Skeletal muscle satellite cell (primary cell): ENCODE measurements at regions not wholly inside any gene's neighbourhood (a gene's known extent, or its start where the extent isn't known, plus 50 kb on each side); places are given as distances from the start of the nearest gene placed in this dataset.
"Not testable (repeated sequence)": the region's sequence is repeated elsewhere in the genome, so short reads cannot be mapped to it uniquely, and the experiment has no call there.

Source experiments
- H3K27me3 ChIP-seq: 2 replicates; pipeline ENCODE4 v1.7.0; 2013; ENCODE audit warnings: low read length; ENCODE audit not compliant: control insufficient read depth, insufficient read depth
- H3K36me3 ChIP-seq: 2 replicates; pipeline ENCODE4 v1.7.0; 2013; ENCODE audit warnings: mild to moderate bottlenecking, control low read depth, low read length; ENCODE audit not compliant: insufficient read depth
- H3K4me1 ChIP-seq: 2 replicates; pipeline ENCODE4 v1.7.0; 2013; ENCODE audit warnings: low read length; ENCODE audit not compliant: control insufficient read depth, insufficient read depth
- H3K4me2 ChIP-seq: 2 replicates; pipeline ENCODE4 v1.7.0; 2013; ENCODE audit warnings: mild to moderate bottlenecking, low read length
- H3K4me3 ChIP-seq: 2 replicates; pipeline ENCODE4 v1.7.0; 2013; ENCODE audit warnings: low read length
- H3K9ac ChIP-seq: 2 replicates; pipeline ENCODE4 v1.7.0; 2013; ENCODE audit warnings: mild to moderate bottlenecking, low read depth, low read length, moderate library complexity
- H3K9me3 ChIP-seq: replicated peaks from 2 replicates; pipeline ENCODE4 v1.7.0; 2013; ENCODE audit warnings: mild to moderate bottlenecking, control low read depth, low read length

DNA sequence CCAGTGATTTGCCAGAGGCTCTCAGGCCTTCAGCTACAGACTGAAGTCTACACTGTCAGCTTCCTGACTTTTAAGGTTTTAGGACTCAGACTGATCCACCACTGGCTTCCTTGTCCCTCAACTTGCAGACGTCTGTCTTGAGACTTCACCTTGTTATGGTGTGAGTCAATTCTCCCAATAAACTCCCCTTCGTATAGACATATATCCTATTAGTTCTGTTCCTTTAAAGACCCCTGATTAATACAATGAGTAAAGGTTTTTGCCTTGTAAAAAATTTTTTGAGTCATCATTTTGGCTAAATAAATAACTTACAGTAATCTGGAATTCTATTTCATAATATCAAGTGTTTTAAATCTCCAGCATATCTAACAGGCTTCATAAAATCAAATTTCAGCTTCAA lies 956.3 kb upstream of the CDH6 start:
- H3K36me3 ChIP-seq, result no peaks in the 10 kb centered on the region
- H3K4me2 ChIP-seq, result no peak overlapping the region
- H3K9me3 ChIP-seq, result peaks cover 7% of the 10 kb centered on the region
- H3K4me3 ChIP-seq, result no peak overlapping the region
- no peaks in the 10 kb centered on the region for H3K27me3 ChIP-seq
- no peaks in the 10 kb centered on the region for H3K4me1 ChIP-seq
- no peak overlapping the region for H3K9ac ChIP-seq

DNA sequence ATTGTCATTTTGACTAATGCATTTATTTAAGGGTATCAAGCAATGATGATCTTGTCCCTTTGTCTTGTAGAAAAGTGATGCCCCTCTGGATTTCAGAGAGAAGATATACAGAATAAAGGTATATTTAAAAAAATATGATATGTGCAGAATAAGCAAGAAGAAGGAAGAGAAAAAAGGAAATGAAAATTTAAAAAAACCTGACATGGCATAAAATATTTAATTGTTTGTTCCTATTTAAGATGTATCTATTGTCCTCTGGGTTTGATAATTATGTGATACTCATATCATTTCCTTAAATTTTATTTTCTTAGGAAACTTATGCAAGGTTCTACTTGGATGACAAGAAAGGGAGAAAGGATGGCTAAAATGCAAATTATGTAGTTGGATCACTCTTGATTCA lies 983.7 kb upstream of the CDH6 start:
- Histone ChIP-seq H3K4me1 (no peaks in the 10 kb centered on the region), H3K9ac (no peak overlapping the region), H3K4me2 (no peak overlapping the region), H3K4me3 (no peak overlapping the region), H3K27me3 (no peaks in the 10 kb centered on the region), H3K9me3 (peaks cover 6% of the 10 kb centered on the region), H3K36me3 (no peaks in the 10 kb centered on the region)

DNA sequence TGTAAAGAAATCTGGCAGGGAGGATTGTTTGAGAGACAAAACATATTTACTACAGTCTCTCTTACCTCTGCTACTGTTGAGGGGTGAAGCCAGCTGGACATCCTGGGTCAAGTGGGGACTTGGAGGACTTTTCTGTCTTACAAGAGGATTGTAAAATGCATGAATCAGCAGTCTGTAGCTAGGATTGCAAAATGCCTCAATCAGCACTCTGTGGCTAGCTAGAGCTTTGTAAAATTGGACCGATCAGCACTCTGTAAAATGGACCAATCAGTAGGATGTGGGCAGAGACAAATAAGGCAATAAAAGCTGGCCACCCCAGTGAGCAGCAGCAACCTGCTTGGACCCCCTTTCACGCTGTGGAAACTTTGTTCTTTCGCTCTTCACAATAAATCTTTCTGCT lies 995.8 kb upstream of the CDH6 start:
- Histone ChIP-seq H3K27me3 (no peaks in the 10 kb centered on the region), H3K9ac (no peak overlapping the region), H3K4me1 (no peaks in the 10 kb centered on the region), H3K9me3 (peaks cover 7% of the 10 kb centered on the region), H3K4me3 (no peak overlapping the region), H3K36me3 (no peaks in the 10 kb centered on the region), H3K4me2 (no peak overlapping the region)

DNA sequence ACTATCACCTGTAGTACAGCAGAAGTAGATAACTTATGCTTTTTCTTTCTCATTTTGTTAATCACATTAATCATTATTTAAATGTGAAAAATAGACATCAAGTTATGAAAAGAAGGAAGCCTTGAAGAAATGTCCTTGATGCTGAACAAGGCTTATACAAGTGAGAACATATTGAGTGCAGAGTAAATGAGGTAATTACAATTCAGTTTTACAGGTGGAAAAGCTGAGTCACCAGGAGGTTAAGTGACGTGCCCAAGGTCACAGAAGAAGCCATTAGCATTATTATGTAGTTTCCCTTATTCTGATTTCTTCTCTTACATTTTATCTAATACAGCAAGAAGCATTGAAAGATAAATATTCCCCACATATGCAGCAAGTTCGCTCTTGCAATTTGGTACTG lies 998.5 kb upstream of the CDH6 start:
- H3K4me3 ChIP-seq, result no peak overlapping the region
- H3K9ac ChIP-seq, result no peak overlapping the region
- H3K9me3 ChIP-seq, result peaks cover 7% of the 10 kb centered on the region
- no peaks in the 10 kb centered on the region for H3K4me1 ChIP-seq
- no peaks in the 10 kb centered on the region for H3K36me3 ChIP-seq
- H3K4me2 ChIP-seq, result no peak overlapping the region
- H3K27me3 ChIP-seq, result no peaks in the 10 kb centered on the region

DNA sequence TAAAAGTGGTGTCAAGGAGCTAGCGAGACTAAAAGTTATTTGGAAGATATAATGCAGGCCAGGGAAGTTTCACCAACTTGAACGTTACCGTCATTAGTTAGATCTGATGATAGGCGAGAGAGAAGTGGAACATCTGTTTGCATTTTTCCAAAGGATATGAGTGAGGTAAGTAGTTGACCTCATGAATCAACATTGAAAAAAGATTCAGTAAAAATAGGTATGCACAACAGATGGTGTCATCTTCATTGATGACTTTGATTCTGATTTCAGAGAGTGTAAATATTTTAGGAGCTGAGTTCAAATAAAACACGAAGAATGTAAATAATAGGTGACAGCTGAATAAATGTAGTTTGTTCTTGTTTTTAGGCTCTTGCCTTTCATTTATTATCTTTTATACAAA lies 998.9 kb upstream of the CDH6 start:
- Histone ChIP-seq H3K9me3 (peaks cover 7% of the 10 kb centered on the region), H3K4me3 (no peak overlapping the region), H3K4me1 (no peaks in the 10 kb centered on the region), H3K9ac (no peak overlapping the region), H3K36me3 (no peaks in the 10 kb centered on the region), H3K4me2 (no peak overlapping the region), H3K27me3 (no peaks in the 10 kb centered on the region)

DNA sequence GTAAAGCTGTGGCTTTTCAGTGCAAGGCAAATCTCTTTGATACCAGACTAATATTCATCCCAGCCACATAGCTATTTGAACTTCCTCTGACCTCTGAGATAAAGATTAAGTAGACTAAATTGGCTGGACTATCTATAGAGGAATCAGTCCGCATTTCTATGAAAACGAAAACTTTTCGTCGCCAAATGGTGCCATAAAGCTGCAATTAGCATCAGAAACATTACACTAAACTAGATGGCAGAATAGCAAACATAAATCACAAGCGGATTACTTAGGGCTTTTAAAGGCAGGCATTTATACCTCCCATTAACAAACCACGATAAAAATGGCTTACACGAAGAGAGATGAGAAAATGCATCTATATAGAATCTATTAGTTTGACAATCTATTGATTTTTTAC lies 1009.7 kb upstream of the CDH6 start:
- Histone ChIP-seq H3K9ac (no peak overlapping the region), H3K4me2 (no peak overlapping the region), H3K27me3 (no peaks in the 10 kb centered on the region), H3K4me1 (no peaks in the 10 kb centered on the region), H3K9me3 (peaks cover 5% of the 10 kb centered on the region), H3K36me3 (no peaks in the 10 kb centered on the region), H3K4me3 (no peak overlapping the region)

DNA sequence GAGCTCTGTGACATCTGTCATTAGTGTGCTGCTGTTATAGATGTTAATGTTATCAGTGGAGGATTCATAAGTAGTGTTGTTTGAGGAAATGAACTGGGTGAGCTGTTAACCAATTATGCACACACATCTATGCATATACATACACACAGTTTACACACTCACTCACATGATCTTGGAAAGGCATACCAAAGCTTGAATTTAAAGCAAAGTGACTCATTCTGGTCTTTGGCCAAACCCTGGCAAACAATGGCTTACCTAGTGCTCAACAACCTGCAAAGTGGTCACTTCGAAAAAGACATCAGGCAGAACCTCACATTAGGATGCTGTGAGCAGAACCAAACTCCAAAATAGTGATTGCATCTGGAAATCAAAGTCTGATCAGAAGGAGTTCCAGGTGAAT lies 1037.3 kb upstream of the CDH6 start:
- Histone ChIP-seq H3K27me3 (no peaks in the 10 kb centered on the region), H3K9me3 (peaks cover 4% of the 10 kb centered on the region), H3K4me2 (no peak overlapping the region)

DNA sequence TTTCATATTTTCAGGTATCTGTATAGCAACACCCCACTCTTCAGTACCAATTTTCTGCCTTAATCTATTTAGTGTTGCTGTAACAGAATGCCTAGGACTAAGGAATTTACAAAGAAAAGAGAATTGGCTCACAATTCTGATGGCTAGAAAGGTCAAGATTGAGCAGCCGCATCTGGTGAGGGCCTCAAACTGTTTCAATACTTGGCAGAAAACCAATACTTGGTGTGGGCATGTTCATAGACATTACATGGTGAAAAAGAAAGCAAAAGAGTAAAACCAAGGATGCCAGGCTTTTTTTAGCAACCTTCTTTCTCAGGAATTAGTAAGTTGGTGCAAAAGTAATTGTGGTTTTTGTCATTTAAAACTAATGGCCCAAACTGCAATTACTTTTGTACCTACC lies 1041.1 kb upstream of the CDH6 start:
- Histone ChIP-seq H3K36me3 (no peaks in the 10 kb centered on the region), H3K4me2 (no peak overlapping the region), H3K9me3 (peaks cover 5% of the 10 kb centered on the region), H3K4me3 (no peak overlapping the region), H3K27me3 (no peaks in the 10 kb centered on the region), H3K4me1 (no peaks in the 10 kb centered on the region), H3K9ac (no peak overlapping the region)

More for the DNA sequence above, 1037.3 kb upstream of the CDH6 start:
- H3K4me3 ChIP-seq, result no peak overlapping the region
- H3K9ac ChIP-seq, result no peak overlapping the region
- no peaks in the 10 kb centered on the region for H3K4me1 ChIP-seq
- no peaks in the 10 kb centered on the region for H3K36me3 ChIP-seq

DNA sequence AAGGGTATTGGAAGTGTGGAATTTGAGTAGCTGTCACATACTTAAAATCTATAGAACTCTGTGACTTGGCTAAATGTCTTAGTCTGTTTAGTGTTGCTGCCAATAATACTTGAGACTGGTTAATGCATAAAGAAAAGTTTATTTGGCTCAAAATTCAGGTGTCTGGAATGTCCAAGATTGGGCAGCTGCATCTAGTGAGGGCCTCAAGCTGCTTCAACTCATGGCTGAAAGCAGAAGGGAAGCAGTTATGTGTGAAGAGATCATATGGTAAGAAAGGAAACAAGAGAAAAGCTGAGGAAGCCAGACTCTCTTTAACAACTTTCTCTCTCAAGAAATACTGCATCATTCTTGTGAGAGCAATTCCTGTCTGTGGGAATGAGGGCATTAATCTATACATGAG lies 1043.3 kb upstream of the CDH6 start:
- Histone ChIP-seq H3K27me3 (no peaks in the 10 kb centered on the region), H3K9ac (no peak overlapping the region), H3K36me3 (no peaks in the 10 kb centered on the region), H3K4me1 (no peaks in the 10 kb centered on the region), H3K4me2 (no peak overlapping the region), H3K9me3 (peaks cover 5% of the 10 kb centered on the region), H3K4me3 (no peak overlapping the region)

DNA sequence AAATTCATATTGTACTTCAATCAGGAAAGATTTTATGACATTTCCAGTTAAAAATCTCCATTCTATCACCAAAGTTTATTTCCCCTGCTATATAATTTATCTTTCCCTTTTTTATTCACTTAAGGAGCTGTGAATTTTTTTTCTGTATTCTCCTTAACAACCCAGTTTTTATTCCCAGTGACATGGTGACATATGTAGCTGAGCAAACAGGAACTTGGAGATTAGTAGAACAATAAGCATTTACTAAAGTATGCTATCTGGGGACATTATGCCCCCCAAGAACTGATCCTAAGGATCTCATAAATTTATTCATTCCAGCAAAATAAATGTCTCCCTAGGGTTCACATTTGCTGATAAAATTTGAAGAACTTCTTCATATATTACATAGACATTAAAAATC lies 1044.0 kb upstream of the CDH6 start:
- H3K9me3 ChIP-seq, result peaks cover 5% of the 10 kb centered on the region
- H3K4me3 ChIP-seq, result no peak overlapping the region
- no peaks in the 10 kb centered on the region for H3K4me1 ChIP-seq
- H3K36me3 ChIP-seq, result no peaks in the 10 kb centered on the region
- H3K9ac ChIP-seq, result no peak overlapping the region
- no peaks in the 10 kb centered on the region for H3K27me3 ChIP-seq
- H3K4me2 ChIP-seq, result no peak overlapping the region

DNA sequence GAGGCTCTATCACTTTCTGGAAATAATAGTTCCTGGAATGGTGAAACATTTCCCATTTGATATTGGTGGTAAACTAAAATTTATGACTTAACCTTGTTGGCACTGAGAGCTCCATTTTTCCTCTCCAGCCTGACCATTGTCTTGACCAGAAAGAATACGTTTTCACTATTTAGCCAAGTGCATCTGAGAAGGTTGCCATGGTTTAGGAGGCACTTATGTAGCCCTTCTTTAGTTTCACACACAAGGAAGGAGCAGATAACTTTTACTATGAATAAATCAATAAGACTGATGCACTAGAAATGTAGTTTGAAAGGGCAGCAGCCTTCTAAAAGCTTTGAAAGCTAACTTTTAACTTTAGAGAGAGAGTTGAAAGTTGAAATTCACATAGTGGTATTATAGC lies 1045.5 kb upstream of the CDH6 start:
- no peak overlapping the region for H3K4me2 ChIP-seq
- H3K9ac ChIP-seq, result no peak overlapping the region
- H3K36me3 ChIP-seq, result no peaks in the 10 kb centered on the region
- peaks cover 5% of the 10 kb centered on the region for H3K9me3 ChIP-seq
- no peak overlapping the region for H3K4me3 ChIP-seq
- no peaks in the 10 kb centered on the region for H3K4me1 ChIP-seq
- no peaks in the 10 kb centered on the region for H3K27me3 ChIP-seq

DNA sequence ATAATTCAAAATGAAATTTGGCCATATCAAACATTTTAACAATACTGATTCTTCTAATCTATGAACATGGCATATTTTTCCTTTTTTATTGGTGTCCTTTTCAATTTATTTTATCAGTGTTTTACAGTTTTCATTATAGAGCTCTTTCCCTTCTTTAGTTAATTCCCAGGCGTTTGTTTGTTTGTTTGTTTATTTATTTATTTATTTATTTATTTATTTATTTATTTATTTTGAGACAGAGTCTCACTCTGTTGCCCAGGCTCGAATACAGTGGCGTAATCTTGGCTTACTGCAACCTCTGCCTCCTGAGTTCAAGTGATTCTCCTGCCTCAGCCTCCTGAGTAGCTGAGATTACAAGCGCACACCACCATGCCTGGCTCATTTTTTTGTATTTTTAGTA lies 1049.4 kb upstream of the CDH6 start:
- H3K4me1 ChIP-seq, H3K9me3 ChIP-seq, H3K9ac ChIP-seq, H3K27me3 ChIP-seq, H3K36me3 ChIP-seq, H3K4me3 ChIP-seq, H3K4me2 ChIP-seq: not testable (repeated sequence)

DNA sequence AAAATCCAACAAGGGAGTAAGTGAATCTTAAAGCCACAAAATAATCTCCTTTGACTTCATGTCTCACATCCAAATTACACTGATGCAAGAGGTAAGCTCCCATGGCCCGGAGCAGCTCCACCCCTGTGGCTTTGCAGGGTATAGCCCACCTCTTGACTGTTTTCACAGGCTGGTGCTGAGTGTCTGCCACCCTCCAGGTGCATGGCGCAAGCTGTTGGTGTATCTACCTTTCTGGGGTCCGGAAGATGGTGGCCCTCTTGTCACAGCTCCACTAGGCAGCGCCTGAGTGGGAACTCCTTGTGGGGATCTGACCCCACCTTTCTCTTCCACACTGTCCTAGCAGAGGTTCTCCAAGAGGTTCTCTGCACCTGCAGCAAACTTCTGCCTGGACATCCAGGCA lies 1051.1 kb upstream of the CDH6 start:
- H3K4me2 ChIP-seq, result no peak overlapping the region
- H3K4me1 ChIP-seq, result no peaks in the 10 kb centered on the region
- no peak overlapping the region for H3K9ac ChIP-seq
- no peaks in the 10 kb centered on the region for H3K36me3 ChIP-seq
- no peaks in the 10 kb centered on the region for H3K27me3 ChIP-seq
- no peak overlapping the region for H3K4me3 ChIP-seq
- H3K9me3 ChIP-seq, result no peaks in the 10 kb centered on the region
